IMR-90 (cell line): ENCODE measurements at regions not wholly inside any gene's neighbourhood (a gene's known extent, or its start where the extent isn't known, plus 50 kb on each side); places are given as distances from the start of the nearest gene placed in this dataset.

Experiments
- ATAC-seq: fragments of 200-7000 bp; cut with Tn5 transposase; 2 replicates; pipeline ENCODE4 v1.9.1; 2020; ENCODE audit warnings: low read depth, mild to moderate bottlenecking, moderate library complexity
- BruUV-seq: library from RNA; stranded (reverse); fragments of 400-500 nt; replicated peaks from 2 replicates; lab custom pipeline; 2021; lab: Mats Ljungman, UMichigan
- CTCF ChIA-PET: fragments of 300-600 bp; formaldehyde crosslinking; extraction: SDS; loops from one replicate; lab custom pipeline; 2021; ENCODE audit warnings: antibody characterized with exemption; lab: Yijun Ruan, JAX
- POLR2A ChIA-PET: fragments of 300-600 bp; sonication (Branson Sonifier 250); formaldehyde crosslinking; loops from one replicate; lab custom pipeline; 2022; ENCODE audit warnings: antibody characterized with exemption; ENCODE audit not compliant: unreplicated experiment; lab: Charles Lee
- DNase-seq: peaks from one replicate; pipeline ENCODE4 v3.0.0; 2013
- H2AFZ ChIP-seq: replicated peaks from 2 replicates; pipeline ENCODE3; 2013; ENCODE audit warnings: low read length, mild to moderate bottlenecking; ENCODE audit not compliant: poor library complexity
- H2AK5ac ChIP-seq: 2 replicates; pipeline ENCODE4 v1.6.1; 2013; ENCODE audit warnings: low read depth, low read length, inconsistent platforms
- H2AK9ac ChIP-seq: replicated peaks from 2 replicates; pipeline ENCODE3; 2013; ENCODE audit warnings: mild to moderate bottlenecking, low read depth, low read length, moderate library complexity; ENCODE audit not compliant: poor library complexity
- H2BK120ac ChIP-seq: 2 replicates; pipeline ENCODE4 v1.6.1; 2013; ENCODE audit warnings: low read depth, low read length, inconsistent platforms
- H2BK15ac ChIP-seq: 3 replicates; pipeline ENCODE4 v1.6.1; 2013; ENCODE audit warnings: low read depth, low read length, inconsistent platforms
- H2BK20ac ChIP-seq: 2 replicates; pipeline ENCODE4 v1.6.1; 2013; ENCODE audit warnings: low read depth, mild to moderate bottlenecking, inconsistent platforms, low read length, moderate library complexity
- H2BK5ac ChIP-seq: 2 replicates; pipeline ENCODE4 v1.6.1; 2013; ENCODE audit warnings: mild to moderate bottlenecking, low read depth, low read length, inconsistent platforms; ENCODE audit not compliant: poor library complexity, severe bottlenecking
- H3K14ac ChIP-seq: replicated peaks from 2 replicates; pipeline ENCODE4 v1.6.1; 2013; ENCODE audit warnings: low read depth, low read length, inconsistent platforms
- H3K18ac ChIP-seq: 2 replicates; pipeline ENCODE4 v1.6.1; 2013; ENCODE audit warnings: low read depth, low read length, control low read depth
- H3K23ac ChIP-seq: 2 replicates; pipeline ENCODE4 v1.6.1; 2013; ENCODE audit warnings: low read depth, low read length, inconsistent platforms
- H3K27ac ChIP-seq: 2 replicates; pipeline ENCODE4 v1.5.1; 2013; ENCODE audit warnings: mild to moderate bottlenecking, control low read depth, low read length; ENCODE audit not compliant: insufficient read depth
- H3K27me3 ChIP-seq: 2 replicates; pipeline ENCODE4 v1.6.1; 2013; ENCODE audit warnings: low read length; ENCODE audit not compliant: control insufficient read depth, insufficient read depth
- H3K36me3 ChIP-seq: 2 replicates; pipeline ENCODE4 v1.6.1; 2013; ENCODE audit warnings: low read length, mixed read lengths; ENCODE audit not compliant: control insufficient read depth, insufficient read depth
- H3K4ac ChIP-seq: 2 replicates; pipeline ENCODE4 v1.6.1; 2013; ENCODE audit warnings: low read depth, low read length, inconsistent platforms
- H3K4me1 ChIP-seq: 2 replicates; pipeline ENCODE4 v1.6.1; 2013; ENCODE audit warnings: low read length, mixed read lengths; ENCODE audit not compliant: control insufficient read depth, insufficient read depth
- H3K4me2 ChIP-seq: 2 replicates; pipeline ENCODE4 v1.6.1; 2013; ENCODE audit warnings: low read depth, mild to moderate bottlenecking, control low read depth, low read length, moderate library complexity
- H3K4me3 ChIP-seq: 2 replicates; pipeline ENCODE4 v1.5.1; 2013; ENCODE audit warnings: low read depth, mild to moderate bottlenecking, control low read depth, low read length, moderate library complexity; ENCODE audit not compliant: insufficient read depth
- H3K56ac ChIP-seq: 2 replicates; pipeline ENCODE4 v1.6.1; 2013; ENCODE audit warnings: low read length, inconsistent platforms; ENCODE audit not compliant: insufficient read depth; ENCODE audit errors: extremely low read depth
- H3K79me1 ChIP-seq, 2 experiments: 2 replicates each; pipeline ENCODE4 v1.6.1; 2013; ENCODE audit warnings: low read length in 2 of 2, inconsistent platforms in 1 of 2, low read depth in 1 of 2
- H3K9ac ChIP-seq: 2 replicates; pipeline ENCODE4 v1.6.1; 2013; ENCODE audit warnings: low read depth, low read length, control low read depth
- H3K9me1 ChIP-seq: 2 replicates; pipeline ENCODE4 v1.6.1; 2013; ENCODE audit warnings: low read length, inconsistent platforms; ENCODE audit not compliant: insufficient read depth
- H3K9me3 ChIP-seq: 2 replicates; pipeline ENCODE4 v1.6.1; 2013; ENCODE audit warnings: low read length; ENCODE audit not compliant: control insufficient read depth, insufficient read depth
- H4K20me1 ChIP-seq: 2 replicates; pipeline ENCODE4 v1.6.1; 2013; ENCODE audit warnings: low read length, inconsistent platforms; ENCODE audit not compliant: insufficient read depth
- H4K5ac ChIP-seq: 2 replicates; pipeline ENCODE4 v1.6.1; 2013; ENCODE audit warnings: mild to moderate bottlenecking, low read depth, low read length, control low read depth
- H4K8ac ChIP-seq, 2 experiments: 2 replicates each; pipeline ENCODE4 v1.6.1; 2013; ENCODE audit warnings: low read depth in 2 of 2, low read length in 2 of 2, control low read depth in 1 of 2, inconsistent platforms in 1 of 2
- H4K91ac ChIP-seq: 2 replicates; pipeline ENCODE4 v1.6.1; 2013; ENCODE audit warnings: low read depth, low read length, inconsistent platforms; ENCODE audit not compliant: insufficient read depth
- BHLHE40 ChIP-seq: fragments of 150-350 bp; IDR thresholded peaks from 2 replicates; pipeline ENCODE4 v1.6.1; 2016; ENCODE audit warnings: mild to moderate bottlenecking, low read depth, low read length
- CHD1 ChIP-seq: IDR thresholded peaks from 2 replicates; pipeline ENCODE4 v1.6.1; 2012; ENCODE audit warnings: low read depth, low read length, improper control_type of control experiment
- CTCF ChIP-seq: conservative IDR thresholded peaks from 2 replicates; pipeline ENCODE4 v1.5.1; 2012; ENCODE audit warnings: mild to moderate bottlenecking, low read depth, low read length, improper control_type of control experiment
- ELK1 ChIP-seq: fragments of 150-350 bp; IDR thresholded peaks from 2 replicates; pipeline ENCODE4 v1.6.1; 2016; ENCODE audit warnings: low read depth, mild to moderate bottlenecking, low read length, moderate library complexity, borderline replicate concordance
- FOS ChIP-seq: fragments of 150-350 bp; IDR thresholded peaks from 2 replicates; pipeline ENCODE4 v1.6.1; 2016; ENCODE audit warnings: low read depth, low read length
- MAFK ChIP-seq: IDR thresholded peaks from 2 replicates; pipeline ENCODE4 v1.6.1; 2012; ENCODE audit warnings: low read depth, low read length, improper control_type of control experiment
- MAZ ChIP-seq: IDR thresholded peaks from 2 replicates; pipeline ENCODE4 v1.6.1; 2012; ENCODE audit warnings: low read depth, mild to moderate bottlenecking, low read length, improper control_type of control experiment, moderate library complexity, borderline replicate concordance
- NFE2L2 ChIP-seq: fragments of 150-350 bp; IDR thresholded peaks from 2 replicates; pipeline ENCODE4 v1.6.1; 2016; ENCODE audit warnings: low read depth, mild to moderate bottlenecking, low read length
- POLR2A ChIP-seq: IDR thresholded peaks from 2 replicates; pipeline ENCODE4 v1.6.1; 2012; ENCODE audit warnings: mild to moderate bottlenecking, low read depth, low read length
- RAD21 ChIP-seq: IDR thresholded peaks from 2 replicates; pipeline ENCODE4 v1.6.1; 2012; ENCODE audit warnings: low read length, improper control_type of control experiment
- RCOR1 ChIP-seq: IDR thresholded peaks from 2 replicates; pipeline ENCODE4 v1.6.1; 2012; ENCODE audit warnings: mild to moderate bottlenecking, low read length, improper control_type of control experiment; ENCODE audit not compliant: insufficient replicate concordance
- RFX5 ChIP-seq: IDR thresholded peaks from 2 replicates; pipeline ENCODE4 v1.8.0; 2012; ENCODE audit warnings: low read depth, mild to moderate bottlenecking, low read length, moderate library complexity
- SMC3 ChIP-seq: fragments of 150-350 bp; IDR thresholded peaks from 2 replicates; pipeline ENCODE4 v1.6.1; 2016; ENCODE audit warnings: low read depth, mild to moderate bottlenecking, antibody characterized with exemption, low read length, moderate library complexity
- USF2 ChIP-seq: fragments of 150-350 bp; IDR thresholded peaks from 2 replicates; pipeline ENCODE4 v1.6.1; 2017; ENCODE audit warnings: mild to moderate bottlenecking, antibody characterized with exemption, low read length, low read depth
- WGBS, 2 experiments: methylation state at CpG; one replicate each; pipeline versions ENCODE4 v1.1.5 to v1.1.7; 2013; ENCODE audit warnings: missing lambda C conversion rate in 2 of 2; ENCODE audit not compliant: insufficient read length in 1 of 2; ENCODE audit errors: extremely low coverage in 2 of 2; 5-methylcytosine and 5-hydroxymethylcytosine counted together
- dilution Hi-C: fragments of 300-500 bp; cut with HindIII; formaldehyde crosslinking; loops from one replicate; pipeline ENCODE4 v1.14.3; 2018; ENCODE audit warnings: low sequenced_read_pairs; ENCODE audit not compliant: unreplicated experiment
- in situ Hi-C: fragments of 300-500 bp; cut with MboI; formaldehyde crosslinking; loops from 3 replicates; pipeline ENCODE4 v1.14.3; 2019; ENCODE audit warnings: low sequenced_read_pairs, inconsistent platforms, mixed read lengths
- intact Hi-C: fragments of 100-400 bp; cut with micrococcal nuclease; formaldehyde crosslinking; loops from 2 replicates; pipeline ENCODE4 v1.10.0; 2022

- H3K4me2 ChIP-seq = peak overlapping the region; percentile 14; the same call in 1 of the 2 replicates
- H3K4ac ChIP-seq = peak overlapping the region; percentile 93
- peak overlapping the region; percentile 47; the same call in 1 of the 2 replicates for H3K27ac ChIP-seq
- peak overlapping the region; percentile 92 for H4K91ac ChIP-seq
- H2BK20ac ChIP-seq = peak overlapping the region; percentile 93
- H3K23ac ChIP-seq = peak overlapping the region; percentile 94
- peak overlapping the region; percentile 87 for H3K14ac ChIP-seq
- H3K9ac ChIP-seq = no peak overlapping the region
- no peak overlapping the region for H3K4me3 ChIP-seq
- peaks cover 28 to 63% of the 10 kb centered on the region in 2 experiments for H3K79me1 ChIP-seq
- no peaks in the 10 kb centered on the region; the same call in 1 of the 2 replicates for H3K36me3 ChIP-seq
- H2AK5ac ChIP-seq = peak overlapping the region; percentile 82; the same call in 1 of the 2 replicates
- H3K27me3 ChIP-seq = no peaks in the 10 kb centered on the region
- peak overlapping the region; percentile 93 for H2BK5ac ChIP-seq
- in situ Hi-C loops (loop anchor here (25.0 kb wide), 1 partner anchor 510 kb away; no protein-coding TSS in a partner anchor), intact Hi-C loops (no loop called here), dilution Hi-C loops (no loop called here)
- ChIA-PET POLR2A (no interaction called here), CTCF (interaction anchor here (0.9 to 2.7 kb wide), 3 partner anchors 12 to 27 kb away, joined by 3 to 7 read pairs (median 3); no protein-coding TSS in a partner anchor)
- H2BK15ac ChIP-seq = peak overlapping the region; percentile 93; the same call in 2 of the 3 replicates
- peak overlapping the region; percentile 37; the same call in 1 of the 2 replicates for H3K18ac ChIP-seq
- no peaks in the 10 kb centered on the region for H3K9me3 ChIP-seq
- peaks cover 18% of the 10 kb centered on the region for H3K4me1 ChIP-seq
- no TSS peak for BruUV-seq
- peak overlapping the region; percentile 88 for H2BK120ac ChIP-seq
- peak overlapping the region; percentile 3; the same call in 1 of the 2 replicates for H4K5ac ChIP-seq
- peak overlapping the region; percentile 38 for H3K56ac ChIP-seq
- H2AFZ ChIP-seq = no peak overlapping the region
- peaks cover 16% of the 10 kb centered on the region for H4K20me1 ChIP-seq
- peak overlapping the region; percentile 38 to 49; a peak in 2 of 4 replicates for H4K8ac ChIP-seq
- H3K9me1 ChIP-seq = peaks cover 17% of the 10 kb centered on the region
- no peak overlapping the region for H2AK9ac ChIP-seq
- ATAC-seq (peak; percentile 27), DNase-seq (no peak)
- no CpG with 5 or more reads among the region's 3 CpGs for WGBS, 2 experiments
- TF ChIP-seq SMC3 = no peak
- TF ChIP-seq CHD1 = no peak
- TF ChIP-seq MAFK = no peak
- TF ChIP-seq RCOR1 = no peak
- no peak for TF ChIP-seq RFX5
- no peak for TF ChIP-seq USF2
- TF ChIP-seq FOS = no peak
- no peak for TF ChIP-seq CTCF
- no peak for TF ChIP-seq BHLHE40
- no peak for TF ChIP-seq ELK1
- no peak for TF ChIP-seq NFE2L2
- no peak for TF ChIP-seq MAZ
- no peak for TF ChIP-seq POLR2A
- no peak for TF ChIP-seq RAD21
These were observed 136.8 kb upstream of the SLC4A4 start for GRCh38 chr4:71201817-71202576.
